ENCODE measurements at regions not wholly inside any gene's neighbourhood (a gene's known extent, or its start where the extent isn't known, plus 50 kb on each side); places are given as distances from the start of the nearest gene placed in this dataset.

GRCh38 chr4:69038582-69038981, 57.7 kb upstream of the UGT2B7 start:
- no peak for DNase-seq (ENCODE audit: insufficient read length, low spot score, missing footprints)
- TF ChIP-seq, protein P1, sequence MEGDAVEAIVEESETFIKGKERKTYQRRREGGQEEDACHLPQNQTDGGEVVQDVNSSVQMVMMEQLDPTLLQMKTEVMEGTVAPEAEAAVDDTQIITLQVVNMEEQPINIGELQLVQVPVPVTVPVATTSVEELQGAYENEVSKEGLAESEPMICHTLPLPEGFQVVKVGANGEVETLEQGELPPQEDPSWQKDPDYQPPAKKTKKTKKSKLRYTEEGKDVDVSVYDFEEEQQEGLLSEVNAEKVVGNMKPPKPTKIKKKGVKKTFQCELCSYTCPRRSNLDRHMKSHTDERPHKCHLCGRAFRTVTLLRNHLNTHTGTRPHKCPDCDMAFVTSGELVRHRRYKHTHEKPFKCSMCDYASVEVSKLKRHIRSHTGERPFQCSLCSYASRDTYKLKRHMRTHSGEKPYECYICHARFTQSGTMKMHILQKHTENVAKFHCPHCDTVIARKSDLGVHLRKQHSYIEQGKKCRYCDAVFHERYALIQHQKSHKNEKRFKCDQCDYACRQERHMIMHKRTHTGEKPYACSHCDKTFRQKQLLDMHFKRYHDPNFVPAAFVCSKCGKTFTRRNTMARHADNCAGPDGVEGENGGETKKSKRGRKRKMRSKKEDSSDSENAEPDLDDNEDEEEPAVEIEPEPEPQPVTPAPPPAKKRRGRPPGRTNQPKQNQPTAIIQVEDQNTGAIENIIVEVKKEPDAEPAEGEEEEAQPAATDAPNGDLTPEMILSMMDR (IDR thresholded peaks at IDR 0.05; ENCODE audit: extremely low read depth, low read depth, low read length): no peak
- Histone ChIP-seq H3K27ac (ENCODE audit: low read depth, low read length) (no peak overlapping the region), H4K20me1 (ENCODE audit: insufficient read depth, low read length) (no peaks in the 10 kb centered on the region), H2AFZ (ENCODE audit: low read length) (no peak overlapping the region), H3K36me3 (ENCODE audit: insufficient read depth, low read length) (no peaks in the 10 kb centered on the region), H3K79me2 (ENCODE audit: insufficient read depth, low read length) (no peaks in the 10 kb centered on the region), H3K4me1 (ENCODE audit: insufficient read depth, low read length) (no peaks in the 10 kb centered on the region), H3K9me3 (ENCODE audit: low read depth, low read length) (no peaks in the 10 kb centered on the region), H3K27me3 (ENCODE audit: insufficient read depth, low read length) (no peaks in the 10 kb centered on the region), H3K4me2 (ENCODE audit: insufficient read depth, low read length) (no peak overlapping the region), H3K4me3 (ENCODE audit: insufficient read depth, low read length) (no peak overlapping the region)

DNA sequence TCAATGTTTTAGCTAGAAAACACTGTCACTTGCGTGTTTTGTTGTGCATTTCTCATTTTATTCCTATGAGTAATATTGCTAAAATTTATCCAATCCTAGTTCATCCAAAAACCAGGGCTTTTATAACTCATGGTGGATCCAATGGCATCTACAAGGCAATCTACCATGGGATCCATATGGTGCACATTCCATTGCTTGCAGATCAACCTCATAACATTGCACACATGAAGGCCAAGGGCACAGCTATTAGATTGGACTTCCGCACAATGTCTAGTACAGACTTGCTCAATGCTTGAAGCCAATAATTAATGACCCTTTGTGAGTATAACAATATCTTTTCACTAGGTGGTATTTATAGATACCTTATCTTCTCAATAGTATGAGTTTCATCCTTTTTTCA, 57.2 kb upstream of the UGT2B7 start:
- H4K20me1 ChIP-seq (ENCODE audit: insufficient read depth, low read length): no peaks in the 10 kb centered on the region
- no peak overlapping the region for H3K27ac ChIP-seq (ENCODE audit: low read depth, low read length)
- H3K9me3 ChIP-seq (ENCODE audit: low read depth, low read length): no peaks in the 10 kb centered on the region
- H3K4me1 ChIP-seq (ENCODE audit: insufficient read depth, low read length): no peaks in the 10 kb centered on the region
- no peak overlapping the region for H3K4me3 ChIP-seq (ENCODE audit: insufficient read depth, low read length)
- no peak overlapping the region for H3K4me2 ChIP-seq (ENCODE audit: insufficient read depth, low read length)
- H3K36me3 ChIP-seq (ENCODE audit: insufficient read depth, low read length): no peaks in the 10 kb centered on the region
- H3K79me2 ChIP-seq (ENCODE audit: insufficient read depth, low read length): no peaks in the 10 kb centered on the region
- no peaks in the 10 kb centered on the region for H3K27me3 ChIP-seq (ENCODE audit: insufficient read depth, low read length)
- TF ChIP-seq, protein P1 (IDR thresholded peaks at IDR 0.05; ENCODE audit: extremely low read depth, low read depth, low read length): no peak
- no peak overlapping the region for H2AFZ ChIP-seq (ENCODE audit: low read length)
- no peak for DNase-seq (ENCODE audit: insufficient read length, low spot score, missing footprints)

- H3K4me2 ChIP-seq (ENCODE audit: insufficient read depth, low read length): no peak overlapping the region
- H2AFZ ChIP-seq (ENCODE audit: low read length): peak overlapping the region; percentile 68
- no peak for DNase-seq (ENCODE audit: insufficient read length, low spot score, missing footprints)
- no peak overlapping the region for H3K4me3 ChIP-seq (ENCODE audit: insufficient read depth, low read length)
- TF ChIP-seq, protein P1 (IDR thresholded peaks at IDR 0.05; ENCODE audit: extremely low read depth, low read depth, low read length): no peak
- no peaks in the 10 kb centered on the region for H3K4me1 ChIP-seq (ENCODE audit: insufficient read depth, low read length)
- H3K9me3 ChIP-seq (ENCODE audit: low read depth, low read length): no peaks in the 10 kb centered on the region
- H3K79me2 ChIP-seq (ENCODE audit: insufficient read depth, low read length): no peaks in the 10 kb centered on the region
- no peaks in the 10 kb centered on the region for H4K20me1 ChIP-seq (ENCODE audit: insufficient read depth, low read length)
- H3K27ac ChIP-seq (ENCODE audit: low read depth, low read length): no peak overlapping the region
- H3K36me3 ChIP-seq (ENCODE audit: insufficient read depth, low read length): no peaks in the 10 kb centered on the region
- H3K27me3 ChIP-seq (ENCODE audit: insufficient read depth, low read length): no peaks in the 10 kb centered on the region
Observed at GRCh38 chr4:69044247-69044646, 52.0 kb upstream of the UGT2B7 start.
